Activated CD4-positive, alpha-beta T cell treated with anti-CD3 and anti-CD28 coated beads, Interleukin-2, amount 50 U/mL, for 4 hours (primary cell): ENCODE measurements at regions not wholly inside any gene's neighbourhood (a gene's known extent, or its start where the extent isn't known, plus 50 kb on each side); places are given as distances from the start of the nearest gene placed in this dataset.
"Not testable (repeated sequence)": the region's sequence is repeated elsewhere in the genome, so short reads cannot be mapped to it uniquely, and the experiment has no call there.

Experiments used
- DNase-seq, 2 experiments: peaks; one replicate each; pipeline ENCODE4 v3.0.0-alpha.2; 2020

- no peak for DNase-seq
These were observed 219.8 kb downstream of the RPS29 start for GRCh38 chr14:49366416-49366815.

- DNase-seq: no peak
These were observed 221.4 kb downstream of the RPS29 start for GRCh38 chr14:49364752-49365117.

GRCh38 chr14:49363821-49364751, 222.1 kb downstream of the RPS29 start:
- DNase-seq: no peak

- DNase-seq: no peak
These were observed 223.3 kb downstream of the RPS29 start for GRCh38 chr14:49362916-49363315.

- DNase-seq: no peak
These were observed 247.1 kb downstream of the RPS29 start for GRCh38 chr14:49339130-49339529.

- no peak for DNase-seq
These were observed 266.4 kb downstream of the RPS29 start for GRCh38 chr14:49319810-49320209.

GRCh38 chr14:49315570-49315969, 270.6 kb downstream of the RPS29 start:
- DNase-seq: no peak

GRCh38 chr14:49314737-49315136, 271.4 kb downstream of the RPS29 start:
- no peak for DNase-seq

- DNase-seq: no peak
These were observed 273.1 kb downstream of the RPS29 start for GRCh38 chr14:49313108-49313507.

- no peak for DNase-seq
These were observed 275.9 kb downstream of the RPS29 start for GRCh38 chr14:49310298-49310697.

GRCh38 chr14:49306152-49306751, 279.9 kb downstream of the RPS29 start:
- DNase-seq: no peak

GRCh38 chr14:49303946-49304516, 282.1 kb downstream of the RPS29 start:
- DNase-seq: no peak

- no peak for DNase-seq
These were observed 289.1 kb downstream of the RPS29 start for GRCh38 chr14:49297102-49297501.

- DNase-seq: no peak
These were observed 291.5 kb downstream of the RPS29 start for GRCh38 chr14:49294621-49295148.

GRCh38 chr14:49287004-49287403, 299.2 kb downstream of the RPS29 start:
- DNase-seq: no peak

- DNase-seq: no peak
These were observed 299.8 kb downstream of the RPS29 start for GRCh38 chr14:49286257-49286983.

- no peak for DNase-seq
These were observed 305.6 kb downstream of the RPS29 start for GRCh38 chr14:49280566-49280965.

- no peak for DNase-seq
These were observed 335.7 kb downstream of the RPS29 start for GRCh38 chr14:49250517-49250916.

GRCh38 chr14:49250109-49250508, 336.1 kb downstream of the RPS29 start:
- DNase-seq: no peak

GRCh38 chr14:49249022-49249421, 337.2 kb downstream of the RPS29 start:
- DNase-seq: no peak

- DNase-seq: not testable (repeated sequence)
These were observed 342.4 kb downstream of the RPS29 start for GRCh38 chr14:49243777-49244176.

- DNase-seq: no peak
These were observed 345.8 kb downstream of the RPS29 start for GRCh38 chr14:49240383-49240782.

GRCh38 chr14:49228552-49228951, 357.6 kb downstream of the RPS29 start:
- no peak for DNase-seq
